ENCODE measurements at regions not wholly inside any gene's neighbourhood (a gene's known extent, or its start where the extent isn't known, plus 50 kb on each side); places are given as distances from the start of the nearest gene placed in this dataset.

DNA sequence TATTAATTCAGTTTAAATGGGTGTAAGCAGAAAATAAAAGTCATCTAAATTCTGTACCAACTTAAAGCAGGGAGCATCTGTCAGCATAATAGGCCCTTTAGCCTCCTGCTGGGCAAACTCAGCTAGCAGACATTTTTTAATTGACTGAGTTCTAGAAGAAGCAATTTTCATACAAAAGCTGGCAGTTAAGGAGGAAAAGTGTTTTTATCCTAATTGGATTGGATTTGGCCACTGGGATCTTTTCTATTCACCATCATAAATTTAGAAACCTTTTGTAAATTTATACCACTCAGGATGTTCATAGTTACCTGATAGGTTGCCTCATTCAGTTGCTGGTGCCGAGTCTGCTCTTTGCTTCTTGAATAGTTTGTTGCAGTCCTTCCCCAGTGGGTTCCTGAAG lies 262.7 kb upstream of the FSIP2 start:
- Histone ChIP-seq H3K27ac (no peak overlapping the region), H3K9me3 (no peaks in the 10 kb centered on the region), H3K27me3 (no peaks in the 10 kb centered on the region), H3K4me3 (no peak overlapping the region), H3K36me3 (ENCODE audit: low read depth, missing control alignments) (no peaks in the 10 kb centered on the region), H3K4me1 (no peaks in the 10 kb centered on the region)
- no peak for DNase-seq
- intact Hi-C loops (cut with DNase I; ENCODE audit: low total_unique reads) = no loop called here
- TF ChIP-seq CTCF (IDR thresholded peaks at IDR 0.05) (no peak), POLR2A (IDR thresholded peaks at IDR 0.05) (no peak)
- WGBS, 2 donors = 66 to 74% methylated on average over 1 of the region's 1 CpG

DNA sequence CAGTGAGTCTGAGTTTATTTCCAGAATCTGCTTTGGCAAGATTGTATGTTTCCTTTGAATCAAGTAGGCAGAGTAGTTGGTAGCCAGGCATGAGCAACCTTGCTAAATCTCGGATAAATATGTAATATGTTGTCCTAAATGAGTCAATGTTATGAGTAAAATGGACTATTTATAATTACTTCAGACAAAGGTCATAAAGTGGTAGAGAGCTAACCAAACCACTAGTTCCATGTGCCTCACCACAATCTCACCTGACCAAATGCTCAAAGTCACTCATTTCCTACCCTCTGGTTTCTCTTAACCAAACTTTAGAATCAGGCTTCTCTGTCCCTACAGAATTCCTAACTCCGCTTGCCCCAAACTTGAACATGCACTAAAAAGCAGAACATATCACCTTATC lies 261.2 kb upstream of the FSIP2 start:
- Histone ChIP-seq H3K27me3 (no peaks in the 10 kb centered on the region), H3K4me1 (no peaks in the 10 kb centered on the region), H3K4me3 (no peak overlapping the region), H3K9me3 (no peaks in the 10 kb centered on the region), H3K36me3 (ENCODE audit: low read depth, missing control alignments) (no peaks in the 10 kb centered on the region), H3K27ac (no peak overlapping the region)
- DNase-seq = no peak
- WGBS, 2 donors = 92 to 93% methylated on average over 2 of the region's 2 CpGs
- TF ChIP-seq POLR2A (IDR thresholded peaks at IDR 0.05) = no peak
- no peak for TF ChIP-seq CTCF (IDR thresholded peaks at IDR 0.05)
- intact Hi-C loops (cut with DNase I; ENCODE audit: low total_unique reads) = no loop called here

- no peaks in the 10 kb centered on the region for H3K4me1 ChIP-seq
- no peak overlapping the region for H3K27ac ChIP-seq
- no peak overlapping the region for H3K4me3 ChIP-seq
- TF ChIP-seq CTCF (IDR thresholded peaks at IDR 0.05) = no peak
- TF ChIP-seq POLR2A (IDR thresholded peaks at IDR 0.05) = no peak
- no peaks in the 10 kb centered on the region for H3K36me3 ChIP-seq (ENCODE audit: low read depth, missing control alignments)
- H3K27me3 ChIP-seq = no peaks in the 10 kb centered on the region
- intact Hi-C loops (cut with DNase I; ENCODE audit: low total_unique reads) = no loop called here
- WGBS, 2 donors = 81 to 100% methylated on average over 1 of the region's 1 CpG
- H3K9me3 ChIP-seq = no peaks in the 10 kb centered on the region
- DNase-seq = no peak
Measured at GRCh38 chr2:185484602-185485001, 254.0 kb upstream of the FSIP2 start.

DNA sequence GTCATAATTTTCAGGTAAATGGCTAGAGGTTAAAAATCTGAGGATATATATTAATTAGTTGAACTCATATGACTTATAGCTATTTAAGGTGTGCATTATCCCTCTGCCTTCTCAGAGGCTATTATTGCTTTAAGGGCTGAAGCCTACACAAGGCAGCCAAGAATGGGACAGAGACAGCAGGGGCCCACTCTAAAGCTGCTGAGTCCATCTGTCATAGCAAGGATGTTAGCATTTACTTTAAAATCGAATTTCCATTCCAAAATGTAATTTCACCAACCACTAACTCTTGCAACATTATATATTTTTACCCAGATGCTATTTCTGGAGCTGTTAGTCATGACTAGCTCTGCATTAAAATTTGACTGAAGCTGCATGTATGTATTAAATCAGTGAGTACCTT lies 236.3 kb upstream of the FSIP2 start:
- intact Hi-C loops (cut with DNase I; ENCODE audit: low total_unique reads) = no loop called here
- no peak for DNase-seq
- WGBS, 2 donors = 22 to 40% methylated on average over 1 of the region's 1 CpG
- Histone ChIP-seq H3K4me3 (no peak overlapping the region), H3K4me1 (no peaks in the 10 kb centered on the region), H3K27me3 (no peaks in the 10 kb centered on the region), H3K36me3 (ENCODE audit: low read depth, missing control alignments) (no peaks in the 10 kb centered on the region), H3K27ac (no peak overlapping the region), H3K9me3 (no peaks in the 10 kb centered on the region)
- TF ChIP-seq POLR2A (IDR thresholded peaks at IDR 0.05) (no peak), CTCF (IDR thresholded peaks at IDR 0.05) (no peak)

DNA sequence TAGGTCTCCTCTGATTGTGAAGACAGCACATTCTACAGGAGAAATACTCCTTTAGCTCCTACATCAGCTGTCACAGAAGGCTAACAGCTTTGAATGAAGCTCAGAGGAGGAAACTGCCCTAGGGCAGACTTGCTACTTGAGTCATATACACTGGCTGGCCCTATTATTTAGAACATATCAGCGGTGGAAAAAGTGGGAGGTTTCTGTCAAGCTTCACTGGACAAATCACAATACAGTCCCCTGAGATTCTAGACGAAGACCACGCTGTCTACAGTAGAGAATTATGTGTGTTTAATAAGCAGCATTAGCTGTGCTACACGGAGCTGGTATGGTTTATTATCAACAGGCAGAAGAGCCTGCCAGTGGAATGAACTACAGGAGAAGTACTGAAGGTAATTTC lies 230.9 kb upstream of the FSIP2 start:
- TF ChIP-seq POLR2A (IDR thresholded peaks at IDR 0.05) (no peak), CTCF (IDR thresholded peaks at IDR 0.05) (no peak)
- Histone ChIP-seq H3K27ac (no peak overlapping the region), H3K27me3 (no peaks in the 10 kb centered on the region), H3K9me3 (no peaks in the 10 kb centered on the region), H3K4me3 (no peak overlapping the region), H3K36me3 (ENCODE audit: low read depth, missing control alignments) (no peaks in the 10 kb centered on the region), H3K4me1 (no peaks in the 10 kb centered on the region)
- intact Hi-C loops (cut with DNase I; ENCODE audit: low total_unique reads) = no loop called here
- 52 to 60% methylated on average over 4 of the region's 4 CpGs for WGBS, 2 donors
- DNase-seq = no peak

Measured in testis (tissue), 2 donors.